ENCODE measurements at regions not wholly inside any gene's neighbourhood (a gene's known extent, or its start where the extent isn't known, plus 50 kb on each side); places are given as distances from the start of the nearest gene placed in this dataset.
A peak's percentile ranks its signal among the peaks of the same experiment; 100 is the strongest.

DNA sequence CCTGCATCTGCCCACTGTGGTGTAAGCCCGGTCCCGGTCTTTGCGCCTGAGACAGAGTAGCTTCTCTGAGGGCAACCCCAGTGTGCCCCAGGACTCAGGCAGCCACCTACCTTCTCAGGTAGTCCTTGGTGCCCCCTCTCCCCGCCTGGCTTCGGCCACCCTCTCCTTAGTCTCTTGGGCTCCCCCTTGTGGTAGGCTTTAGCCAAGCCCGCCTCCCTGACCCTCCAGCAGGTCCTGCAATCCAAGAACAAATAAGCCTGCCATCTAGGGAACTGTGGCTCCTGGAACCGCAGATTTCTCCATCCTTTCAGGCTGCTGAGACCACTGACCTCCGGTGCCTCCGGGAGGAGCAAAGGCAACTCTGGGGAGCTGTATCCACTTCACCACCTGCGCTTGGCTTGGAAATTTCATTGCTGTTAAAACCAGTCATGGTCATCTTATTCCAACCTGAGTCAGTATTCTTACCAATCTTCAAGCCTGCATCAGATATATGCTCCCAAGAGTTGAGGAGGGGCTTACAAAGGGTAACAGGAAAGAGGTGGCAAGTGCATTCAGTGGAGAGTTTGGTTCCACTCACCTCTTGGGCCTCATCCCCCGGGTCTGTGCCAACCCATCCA is 52.8 kb upstream of the TENM4 start:
- H3K4me3 ChIP-seq (ENCODE audit: low read depth, low read length): no peak overlapping the region
- H3K27me3 ChIP-seq (replicated peaks): no peaks in the 10 kb centered on the region
- H3K36me3 ChIP-seq (replicated peaks): no peaks in the 10 kb centered on the region
- TF ChIP-seq, protein P1, sequence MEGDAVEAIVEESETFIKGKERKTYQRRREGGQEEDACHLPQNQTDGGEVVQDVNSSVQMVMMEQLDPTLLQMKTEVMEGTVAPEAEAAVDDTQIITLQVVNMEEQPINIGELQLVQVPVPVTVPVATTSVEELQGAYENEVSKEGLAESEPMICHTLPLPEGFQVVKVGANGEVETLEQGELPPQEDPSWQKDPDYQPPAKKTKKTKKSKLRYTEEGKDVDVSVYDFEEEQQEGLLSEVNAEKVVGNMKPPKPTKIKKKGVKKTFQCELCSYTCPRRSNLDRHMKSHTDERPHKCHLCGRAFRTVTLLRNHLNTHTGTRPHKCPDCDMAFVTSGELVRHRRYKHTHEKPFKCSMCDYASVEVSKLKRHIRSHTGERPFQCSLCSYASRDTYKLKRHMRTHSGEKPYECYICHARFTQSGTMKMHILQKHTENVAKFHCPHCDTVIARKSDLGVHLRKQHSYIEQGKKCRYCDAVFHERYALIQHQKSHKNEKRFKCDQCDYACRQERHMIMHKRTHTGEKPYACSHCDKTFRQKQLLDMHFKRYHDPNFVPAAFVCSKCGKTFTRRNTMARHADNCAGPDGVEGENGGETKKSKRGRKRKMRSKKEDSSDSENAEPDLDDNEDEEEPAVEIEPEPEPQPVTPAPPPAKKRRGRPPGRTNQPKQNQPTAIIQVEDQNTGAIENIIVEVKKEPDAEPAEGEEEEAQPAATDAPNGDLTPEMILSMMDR (IDR thresholded peaks at IDR 0.05; ENCODE audit: low read depth, low read length, missing control alignments): peak; percentile 98
- in situ Hi-C loops (cut with HindIII; ENCODE audit: low pct_ligation_motif_present, low sequenced_read_pairs): no loop called here
- DNase-seq: peak; percentile 63
- H3K27ac ChIP-seq: no peak overlapping the region

DNA sequence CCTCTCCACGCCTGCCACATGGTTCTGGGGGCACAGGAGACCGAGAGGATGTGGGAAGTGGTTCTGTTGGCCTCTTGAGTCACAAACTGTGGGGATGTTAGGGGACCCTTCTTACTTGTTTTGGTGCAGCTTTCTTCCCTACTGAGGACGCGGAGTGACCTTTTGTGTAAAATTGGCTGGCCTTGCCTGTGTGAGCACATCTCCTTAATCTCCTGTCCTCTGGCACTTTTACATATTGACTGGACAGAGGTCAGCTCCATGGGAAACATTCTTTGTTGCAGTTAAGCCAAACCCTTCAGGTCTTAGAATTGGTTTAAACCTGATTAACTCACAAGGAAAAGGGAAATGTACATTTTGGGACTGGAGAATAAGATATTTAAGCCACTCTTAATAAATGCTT is 51.2 kb upstream of the TENM4 start:
- in situ Hi-C loops (cut with HindIII; ENCODE audit: low pct_ligation_motif_present, low sequenced_read_pairs): no loop called here
- no peak for DNase-seq

More for the DNA sequence above, 51.2 kb upstream of the TENM4 start:
- TF ChIP-seq, protein P1 (IDR thresholded peaks at IDR 0.05; ENCODE audit: low read depth, low read length, missing control alignments): no peak
- no peak overlapping the region for H3K27ac ChIP-seq
- no peaks in the 10 kb centered on the region for H3K27me3 ChIP-seq (replicated peaks)
- no peak overlapping the region for H3K4me3 ChIP-seq (ENCODE audit: low read depth, low read length)
- no peaks in the 10 kb centered on the region for H3K36me3 ChIP-seq (replicated peaks)

Data from brain microvascular endothelial cell (primary cell).